ENCODE measurements at regions not wholly inside any gene's neighbourhood (a gene's known extent, or its start where the extent isn't known, plus 50 kb on each side); places are given as distances from the start of the nearest gene placed in this dataset.

DNA sequence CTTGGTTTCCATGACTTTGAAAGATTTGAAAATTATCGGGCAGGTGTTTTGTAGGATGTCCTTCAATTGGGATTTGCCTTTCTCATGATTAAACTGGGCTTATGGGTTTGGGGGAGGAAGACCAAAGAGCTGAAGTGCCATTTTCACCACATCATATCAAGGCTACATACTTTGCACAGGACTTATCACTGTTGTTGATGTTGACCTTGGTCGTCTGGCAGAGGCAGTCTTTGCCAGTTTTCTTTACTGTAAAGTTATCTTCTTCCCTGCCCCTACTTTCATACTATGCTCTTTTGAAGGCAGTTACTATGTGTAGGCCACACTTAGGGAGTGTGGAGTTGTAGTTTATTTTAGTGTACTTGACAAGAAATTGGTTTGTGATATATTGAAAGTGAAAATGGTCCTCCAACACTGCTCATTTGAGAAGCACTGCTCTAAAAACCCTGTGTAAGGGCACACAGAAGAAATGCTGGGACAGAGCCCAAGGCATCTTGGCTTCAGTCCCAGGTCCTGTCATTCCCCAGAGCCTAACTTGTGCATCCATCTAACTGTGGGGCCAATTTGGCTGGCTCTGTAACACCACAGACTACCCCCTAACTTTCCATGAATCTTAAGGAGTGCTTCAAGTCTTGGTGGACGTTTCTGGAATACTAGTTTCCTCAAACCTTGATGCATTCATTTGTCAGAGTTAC is 384.9 kb downstream of the KCNRG start:
- Histone ChIP-seq H3K4me3 (no peak overlapping the region), H3K27me3 (no peaks in the 10 kb centered on the region), H3K36me3 (no peaks in the 10 kb centered on the region), H3K4me1 (no peaks in the 10 kb centered on the region), H3K27ac (no peak overlapping the region), H3K9me3 (no peaks in the 10 kb centered on the region)
- ATAC-seq, result peak; percentile 40 to 74 (median 52)
- DNase-seq, result no peak
- intact Hi-C loops (cut with DNase I), result no loop called here
- TF ChIP-seq POLR2A (IDR thresholded peaks at IDR 0.05), result no peak
- TF ChIP-seq, protein P1, sequence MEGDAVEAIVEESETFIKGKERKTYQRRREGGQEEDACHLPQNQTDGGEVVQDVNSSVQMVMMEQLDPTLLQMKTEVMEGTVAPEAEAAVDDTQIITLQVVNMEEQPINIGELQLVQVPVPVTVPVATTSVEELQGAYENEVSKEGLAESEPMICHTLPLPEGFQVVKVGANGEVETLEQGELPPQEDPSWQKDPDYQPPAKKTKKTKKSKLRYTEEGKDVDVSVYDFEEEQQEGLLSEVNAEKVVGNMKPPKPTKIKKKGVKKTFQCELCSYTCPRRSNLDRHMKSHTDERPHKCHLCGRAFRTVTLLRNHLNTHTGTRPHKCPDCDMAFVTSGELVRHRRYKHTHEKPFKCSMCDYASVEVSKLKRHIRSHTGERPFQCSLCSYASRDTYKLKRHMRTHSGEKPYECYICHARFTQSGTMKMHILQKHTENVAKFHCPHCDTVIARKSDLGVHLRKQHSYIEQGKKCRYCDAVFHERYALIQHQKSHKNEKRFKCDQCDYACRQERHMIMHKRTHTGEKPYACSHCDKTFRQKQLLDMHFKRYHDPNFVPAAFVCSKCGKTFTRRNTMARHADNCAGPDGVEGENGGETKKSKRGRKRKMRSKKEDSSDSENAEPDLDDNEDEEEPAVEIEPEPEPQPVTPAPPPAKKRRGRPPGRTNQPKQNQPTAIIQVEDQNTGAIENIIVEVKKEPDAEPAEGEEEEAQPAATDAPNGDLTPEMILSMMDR (IDR thresholded peaks at IDR 0.05), result no peak
- 66% methylated on average over 3 of the region's 3 CpGs for WGBS (ENCODE audit: insufficient coverage, low coverage, low lambda C conversion rate, missing lambda C conversion rate)

DNA sequence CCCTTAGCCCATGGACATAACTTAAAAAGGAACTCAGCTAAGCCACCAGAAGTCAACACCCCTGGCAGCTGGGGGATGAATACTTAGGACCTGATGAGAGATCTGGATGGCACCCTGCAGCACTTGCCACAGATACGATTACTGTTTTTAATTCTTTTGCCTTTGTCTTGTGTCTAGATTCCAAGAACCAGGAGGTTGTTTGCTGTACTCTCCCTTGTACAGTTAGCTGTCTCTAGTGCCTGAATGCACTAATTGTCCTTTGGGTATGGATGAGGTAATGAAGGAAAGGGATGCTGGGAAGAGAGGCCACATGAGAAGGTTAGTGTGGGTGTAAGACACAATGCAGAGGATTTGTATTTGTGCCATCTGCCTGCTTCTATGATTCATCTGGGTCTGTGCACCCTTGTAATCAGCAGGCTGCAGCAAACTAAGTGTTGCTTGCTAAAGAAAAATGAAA is 385.8 kb downstream of the KCNRG start:
- Histone ChIP-seq H3K36me3 (no peaks in the 10 kb centered on the region), H3K4me1 (no peaks in the 10 kb centered on the region), H3K9me3 (no peaks in the 10 kb centered on the region), H3K27ac (no peak overlapping the region), H3K4me3 (no peak overlapping the region), H3K27me3 (no peaks in the 10 kb centered on the region)
- 89% methylated on average over 1 of the region's 1 CpG for WGBS (ENCODE audit: insufficient coverage, low coverage, low lambda C conversion rate, missing lambda C conversion rate)
- DNase-seq (no peak), ATAC-seq (no peak)
- intact Hi-C loops (cut with DNase I), result no loop called here
- TF ChIP-seq, protein P1 (IDR thresholded peaks at IDR 0.05), result no peak
- no peak for TF ChIP-seq POLR2A (IDR thresholded peaks at IDR 0.05)

DNA sequence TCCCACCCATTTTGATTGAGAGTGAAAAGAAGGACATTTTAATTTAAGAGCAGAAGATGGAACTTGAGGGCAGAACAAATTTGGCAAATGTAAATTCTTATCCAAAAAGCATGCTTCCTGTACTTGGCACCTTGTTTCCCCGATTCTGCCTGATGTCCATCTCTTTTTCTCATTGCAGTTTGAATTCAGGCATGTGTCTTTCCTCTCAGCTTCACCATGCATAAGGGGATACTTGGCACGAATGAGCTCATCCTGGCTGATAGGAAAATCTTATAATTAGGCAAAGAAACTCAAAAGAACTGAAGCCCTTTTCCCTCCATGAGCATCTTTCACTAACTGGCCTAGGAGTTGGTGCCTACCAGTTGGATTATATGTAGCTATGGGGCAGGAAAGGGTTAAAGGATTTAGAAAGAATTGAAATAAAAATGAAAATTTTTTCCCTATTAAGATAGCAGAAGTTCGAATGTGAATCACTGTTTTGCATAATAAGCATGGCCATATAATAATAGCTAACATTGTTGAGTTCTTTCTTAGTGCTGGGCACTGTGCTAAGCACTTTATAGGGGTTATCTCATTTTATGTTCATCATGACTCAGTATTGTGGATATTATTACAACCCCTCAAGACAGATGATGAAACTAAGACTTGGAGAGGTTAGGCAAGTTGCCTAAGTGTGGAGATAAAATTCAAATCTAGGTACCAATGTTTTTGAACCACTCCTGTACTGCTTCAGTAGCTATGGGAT is 386.6 kb downstream of the KCNRG start:
- WGBS (ENCODE audit: insufficient coverage, low coverage, low lambda C conversion rate, missing lambda C conversion rate), result 62% methylated on average over 3 of the region's 3 CpGs
- H3K4me1 ChIP-seq, result no peaks in the 10 kb centered on the region
- H3K36me3 ChIP-seq, result no peaks in the 10 kb centered on the region
- no peak overlapping the region for H3K27ac ChIP-seq
- no peaks in the 10 kb centered on the region for H3K27me3 ChIP-seq
- intact Hi-C loops (cut with DNase I), result no loop called here
- no peak overlapping the region for H3K4me3 ChIP-seq
- ATAC-seq (no peak), DNase-seq (no peak)
- no peaks in the 10 kb centered on the region for H3K9me3 ChIP-seq
- TF ChIP-seq, protein P1 (IDR thresholded peaks at IDR 0.05), result no peak
- no peak for TF ChIP-seq POLR2A (IDR thresholded peaks at IDR 0.05)

DNA sequence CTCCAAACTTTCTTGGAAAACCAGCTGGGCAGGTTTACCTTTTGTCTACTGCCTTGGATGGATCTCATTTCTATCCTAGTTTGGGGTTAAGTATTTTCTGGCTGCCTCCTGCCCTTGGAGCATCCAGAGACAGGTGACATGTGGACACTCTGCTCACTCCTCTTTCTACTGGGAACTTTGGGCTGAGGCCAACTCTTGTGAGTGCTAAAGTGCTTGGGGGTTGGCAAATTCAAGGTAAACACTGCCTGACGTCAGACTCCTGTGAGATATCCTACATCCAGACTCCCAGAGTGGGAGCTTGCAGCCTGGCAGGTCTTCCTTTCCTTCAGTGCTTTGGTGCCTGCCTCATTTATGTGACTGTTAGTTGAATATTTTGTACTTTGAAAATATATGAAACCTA is 388.1 kb downstream of the KCNRG start:
- no peak overlapping the region for H3K4me3 ChIP-seq
- TF ChIP-seq, protein P1 (IDR thresholded peaks at IDR 0.05), result no peak
- TF ChIP-seq POLR2A (IDR thresholded peaks at IDR 0.05), result no peak
- no peaks in the 10 kb centered on the region for H3K4me1 ChIP-seq
- no peaks in the 10 kb centered on the region for H3K9me3 ChIP-seq
- peak; percentile 43 to 82 (median 62) for ATAC-seq
- H3K27ac ChIP-seq, result no peak overlapping the region
- no peak for DNase-seq
- 13% methylated on average over 1 of the region's 1 CpG for WGBS (ENCODE audit: insufficient coverage, low coverage, low lambda C conversion rate, missing lambda C conversion rate)
- H3K36me3 ChIP-seq, result no peaks in the 10 kb centered on the region
- intact Hi-C loops (cut with DNase I), result no loop called here
- no peaks in the 10 kb centered on the region for H3K27me3 ChIP-seq
